ENCODE measurements at regions not wholly inside any gene's neighbourhood (a gene's known extent, or its start where the extent isn't known, plus 50 kb on each side); places are given as distances from the start of the nearest gene placed in this dataset.

- DNase-seq (ENCODE audit: low read depth in 1 of 2, low spot score in 1 of 2) = no peak
Observed at GRCh38 chr1:5640845-5641244, 351.4 kb downstream of the NPHP4 start.

GRCh38 chr1:5639106-5639722, 353.0 kb downstream of the NPHP4 start:
- DNase-seq (ENCODE audit: low read depth in 1 of 2, low spot score in 1 of 2) = no peak

GRCh38 chr1:5638582-5638981, 353.6 kb downstream of the NPHP4 start:
- DNase-seq (ENCODE audit: low read depth in 1 of 2, low spot score in 1 of 2) = no peak

- no peak for DNase-seq (ENCODE audit: low read depth in 1 of 2, low spot score in 1 of 2)
Observed at GRCh38 chr1:5637171-5637570, 355.1 kb downstream of the NPHP4 start.

- no peak for DNase-seq (ENCODE audit: low read depth in 1 of 2, low spot score in 1 of 2)
Observed at GRCh38 chr1:5634893-5635292, 357.3 kb downstream of the NPHP4 start.

GRCh38 chr1:5632814-5633213, 359.4 kb downstream of the NPHP4 start:
- DNase-seq (ENCODE audit: low read depth in 1 of 2, low spot score in 1 of 2) = no peak

- DNase-seq (ENCODE audit: low read depth in 1 of 2, low spot score in 1 of 2) = no peak
Observed at GRCh38 chr1:5632224-5632623, 360.0 kb downstream of the NPHP4 start.

GRCh38 chr1:5628416-5628815, 363.8 kb downstream of the NPHP4 start:
- DNase-seq (ENCODE audit: low read depth in 1 of 2, low spot score in 1 of 2) = no peak

GRCh38 chr1:5623399-5623798, 368.8 kb downstream of the NPHP4 start:
- no peak for DNase-seq (ENCODE audit: low read depth in 1 of 2, low spot score in 1 of 2)

GRCh38 chr1:5622412-5622811, 369.8 kb downstream of the NPHP4 start:
- no peak for DNase-seq (ENCODE audit: low read depth in 1 of 2, low spot score in 1 of 2)

- DNase-seq (ENCODE audit: low read depth in 1 of 2, low spot score in 1 of 2) = no peak
Observed at GRCh38 chr1:5621692-5622091, 370.5 kb downstream of the NPHP4 start.

GRCh38 chr1:5620997-5621396, 371.2 kb downstream of the NPHP4 start:
- DNase-seq (ENCODE audit: low read depth in 1 of 2, low spot score in 1 of 2) = no peak

GRCh38 chr1:5620418-5620817, 371.8 kb downstream of the NPHP4 start:
- DNase-seq (ENCODE audit: low read depth in 1 of 2, low spot score in 1 of 2) = no peak

- DNase-seq (ENCODE audit: low read depth in 1 of 2, low spot score in 1 of 2) = no peak
Observed at GRCh38 chr1:5619469-5619868, 372.8 kb downstream of the NPHP4 start.

GRCh38 chr1:5617546-5617945, 374.7 kb downstream of the NPHP4 start:
- no peak for DNase-seq (ENCODE audit: low read depth in 1 of 2, low spot score in 1 of 2)

- no peak for DNase-seq (ENCODE audit: low read depth in 1 of 2, low spot score in 1 of 2)
Observed at GRCh38 chr1:5617179-5617520, 375.1 kb downstream of the NPHP4 start.

- no peak for DNase-seq (ENCODE audit: low read depth in 1 of 2, low spot score in 1 of 2)
Observed at GRCh38 chr1:5616366-5617178, 375.7 kb downstream of the NPHP4 start.

GRCh38 chr1:5615076-5615475, 377.1 kb downstream of the NPHP4 start:
- no peak for DNase-seq (ENCODE audit: low read depth in 1 of 2, low spot score in 1 of 2)

GRCh38 chr1:5613900-5614299, 378.3 kb downstream of the NPHP4 start:
- DNase-seq (ENCODE audit: low read depth in 1 of 2, low spot score in 1 of 2) = no peak

- DNase-seq (ENCODE audit: low read depth in 1 of 2, low spot score in 1 of 2) = no peak
Observed at GRCh38 chr1:5611851-5612250, 380.4 kb downstream of the NPHP4 start.

GRCh38 chr1:5611431-5611830, 380.8 kb downstream of the NPHP4 start:
- DNase-seq (ENCODE audit: low read depth in 1 of 2, low spot score in 1 of 2) = no peak

- no peak for DNase-seq (ENCODE audit: low read depth in 1 of 2, low spot score in 1 of 2)
Observed at GRCh38 chr1:5610432-5610831, 381.8 kb downstream of the NPHP4 start.
